GM12878 (cell line): ENCODE measurements at regions not wholly inside any gene's neighbourhood (a gene's known extent, or its start where the extent isn't known, plus 50 kb on each side); places are given as distances from the start of the nearest gene placed in this dataset.

Source experiments
- ATAC-seq: fragments of 200-7000 bp; cut with Tn5 transposase; 3 replicates; pipeline ENCODE4 v1.9.1; 2020; ENCODE audit warnings: mild to moderate bottlenecking, moderate library complexity
- BruUV-seq: library from RNA; stranded (reverse); fragments of 400-500 nt; replicated peaks from 2 replicates; lab custom pipeline; 2021; lab: Mats Ljungman, UMichigan
- CTCF ChIA-PET: fragments of 300-600 bp; sonication (Branson Sonifier 250); formaldehyde crosslinking; extraction: SDS; loops from one replicate; lab custom pipeline; 2021; ENCODE audit warnings: inconsistent platforms; lab: Yijun Ruan, JAX
- POLR2A ChIA-PET: fragments of 350-600 bp; formaldehyde crosslinking; extraction: SDS; loops from one replicate; lab custom pipeline; 2021; ENCODE audit warnings: inconsistent platforms; lab: Charles Lee
- RAD21 ChIA-PET: fragments of 300-600 bp; sonication (Branson Sonifier 250); formaldehyde crosslinking; loops from one replicate; lab custom pipeline; 2023; ENCODE audit warnings: antibody characterized with exemption; ENCODE audit not compliant: unreplicated experiment; lab: Charles Lee
- SMC1A ChIA-PET: fragments of 300-600 bp; sonication (Branson Sonifier 250); formaldehyde crosslinking; loops from one replicate; lab custom pipeline; 2023; ENCODE audit not compliant: unreplicated experiment, uncharacterized antibody; lab: Charles Lee
- DNase-seq: peaks from one replicate; pipeline ENCODE4 v3.0.0-alpha.2; 2011; ENCODE audit warnings: low read depth, low spot score
- FAIRE-seq: peaks from 3 replicates; lab custom pipeline; 2011; peaks lifted over from hg19 to GRCh38; lab: Jason Lieb, UNC
- H2AFZ ChIP-seq: 2 replicates; pipeline ENCODE4 v1.6.0; 2011; ENCODE audit warnings: low read depth, low read length, control low read depth; ENCODE audit not compliant: control insufficient read depth
- H3K27ac ChIP-seq: 2 replicates; pipeline ENCODE4 v1.5.1; 2011; ENCODE audit warnings: control low read depth; ENCODE audit not compliant: control insufficient read depth, insufficient read depth
- H3K27me3 ChIP-seq, 2 experiments: replicated peaks in 1 of 2; 2 replicates each; pipeline versions ENCODE4 v1.6.0 to v1.6.1; 2011; ENCODE audit warnings: low read length in 1 of 2; ENCODE audit not compliant: control insufficient read depth in 2 of 2, insufficient read depth in 2 of 2
- H3K36me3 ChIP-seq, 2 experiments: 2 replicates each; pipeline ENCODE4 v1.5.1; 2011; ENCODE audit warnings: low read length in 1 of 2; ENCODE audit not compliant: control insufficient read depth in 2 of 2, insufficient read depth in 2 of 2
- H3K4me1 ChIP-seq: 2 replicates; pipeline ENCODE4 v1.6.1; 2011; ENCODE audit warnings: mild to moderate bottlenecking, low read length, moderate library complexity, mixed read lengths; ENCODE audit not compliant: control insufficient read depth, insufficient read depth
- H3K4me2 ChIP-seq: 2 replicates; pipeline ENCODE4 v1.6.0; 2011; ENCODE audit warnings: control low read depth; ENCODE audit not compliant: control insufficient read depth, insufficient read depth
- H3K4me3 ChIP-seq: fragments of 200-600 bp; sonication (generic); 2 replicates; pipeline ENCODE4 v1.5.1; 2016
- H3K79me2 ChIP-seq: 2 replicates; pipeline ENCODE4 v1.6.0; 2011; ENCODE audit warnings: low read length; ENCODE audit not compliant: control insufficient read depth, insufficient read depth
- H3K9ac ChIP-seq: 2 replicates; pipeline ENCODE4 v1.8.0; 2011; ENCODE audit warnings: low read length, control low read depth, mixed read lengths; ENCODE audit not compliant: control insufficient read depth, insufficient read depth
- H3K9me3 ChIP-seq: replicated peaks from 3 replicates; pipeline ENCODE4 v1.5.1; 2011; ENCODE audit warnings: mild to moderate bottlenecking, low read length; ENCODE audit not compliant: control insufficient read depth, insufficient read depth
- H4K20me1 ChIP-seq: 2 replicates; pipeline ENCODE4 v1.6.0; 2011; ENCODE audit not compliant: control insufficient read depth, insufficient read depth
- ATF7 ChIP-seq: fragments of 450-650 bp; IDR thresholded peaks from 2 replicates; pipeline ENCODE4 v1.6.1; 2016; ENCODE audit warnings: low read depth, mild to moderate bottlenecking
- CREM ChIP-seq: IDR thresholded peaks from 2 replicates; pipeline ENCODE4 v1.6.1; 2014; ENCODE audit warnings: antibody characterized with exemption, low read depth
- E2F4 ChIP-seq: IDR thresholded peaks from 2 replicates; pipeline ENCODE4 v1.6.1; 2012; ENCODE audit warnings: low read depth, low read length, improper control_type of control experiment
- E4F1 ChIP-seq: fragments of 450-650 bp; IDR thresholded peaks from 2 replicates; pipeline ENCODE4 v1.6.1; 2018; ENCODE audit warnings: borderline replicate concordance, mild to moderate bottlenecking; ENCODE audit not compliant: partially characterized antibody
- HCFC1 ChIP-seq: fragments of 150-350 bp; IDR thresholded peaks from 2 replicates; pipeline ENCODE4 v1.6.1; 2014; ENCODE audit warnings: low read length
- IKZF1 ChIP-seq: fragments of 450-650 bp; conservative IDR thresholded peaks from 2 replicates; pipeline ENCODE4 v1.6.1; 2017; ENCODE audit warnings: antibody characterized with exemption, mild to moderate bottlenecking
- NFYB ChIP-seq: IDR thresholded peaks from 2 replicates; pipeline ENCODE4 v1.6.1; 2011; ENCODE audit warnings: low read depth, mild to moderate bottlenecking, low read length, improper control_type of control experiment, moderate library complexity; ENCODE audit not compliant: insufficient read depth
- NRF1 ChIP-seq: conservative IDR thresholded peaks from 2 replicates; pipeline ENCODE4 v1.6.1; 2011; ENCODE audit warnings: mild to moderate bottlenecking, low read depth, low read length, improper control_type of control experiment
- RAD51 ChIP-seq: fragments of 450-650 bp; IDR thresholded peaks from 2 replicates; pipeline ENCODE4 v1.6.1; 2016; ENCODE audit warnings: moderate library complexity, mild to moderate bottlenecking, inconsistent platforms
- SP1 ChIP-seq: IDR thresholded peaks from one replicate; pipeline ENCODE4 v1.6.1; 2011; ENCODE audit warnings: low read depth, low read length
- SREBF1 ChIP-seq: IDR thresholded peaks from 2 replicates; pipeline ENCODE4 v1.6.1; 2012; ENCODE audit warnings: mild to moderate bottlenecking, low read length
- WGBS: methylation state at CpG from one replicate; pipeline ENCODE4 v1.1.6; 2016; ENCODE audit warnings: low lambda C conversion rate; ENCODE audit not compliant: insufficient replicate concordance, insufficient coverage; ENCODE audit errors: missing lambda C conversion rate; 5-methylcytosine and 5-hydroxymethylcytosine counted together
- in situ Hi-C: fragments of 300-500 bp; cut with MboI; formaldehyde crosslinking; loops from 9 replicates; pipeline ENCODE4 v1.14.3; 2018; ENCODE audit warnings: mixed read lengths
- intact Hi-C: fragments of 100-400 bp; cut with micrococcal nuclease; formaldehyde crosslinking; loops from one replicate; pipeline ENCODE4 v1.14.2; 2022; ENCODE audit not compliant: unreplicated experiment

DNA sequence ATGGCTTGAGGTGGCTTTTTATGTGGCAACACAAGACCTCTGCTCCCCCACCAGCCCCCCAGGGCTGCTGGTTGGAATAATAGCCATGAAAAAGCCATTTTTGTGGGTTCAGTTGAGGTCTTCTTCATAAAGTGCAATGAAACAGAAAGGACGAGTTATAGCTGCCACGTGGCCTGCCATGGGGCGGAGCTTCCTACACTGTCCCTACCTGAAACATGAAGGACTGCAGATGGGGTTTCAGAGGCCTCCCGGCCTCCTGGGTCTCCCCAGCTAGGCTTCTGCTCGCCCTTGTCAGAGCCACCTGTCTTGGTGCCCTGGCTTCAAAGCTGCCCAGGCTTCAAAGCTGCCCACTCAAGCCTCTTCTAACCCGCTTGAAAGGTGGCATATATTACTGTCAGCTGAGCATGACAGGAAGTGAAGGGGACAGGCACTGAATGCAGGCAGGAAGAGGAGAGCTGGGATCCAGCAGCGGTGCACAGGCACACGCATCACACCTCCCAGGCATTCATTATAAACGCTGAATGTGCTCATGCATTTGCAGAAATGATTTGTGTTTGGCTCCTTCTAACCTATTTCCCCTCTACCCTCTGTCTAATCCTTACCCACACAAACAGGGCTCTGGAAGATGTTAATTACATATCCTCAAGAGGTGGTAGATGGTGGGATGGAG is 245.9 kb upstream of the PODXL start:
- no peak overlapping the region for H2AFZ ChIP-seq
- H3K4me3 ChIP-seq = no peak overlapping the region
- RAD21 ChIA-PET = no interaction called here
- no peaks in the 10 kb centered on the region for H3K9me3 ChIP-seq
- in situ Hi-C loops = no loop called here
- no peak for FAIRE-seq
- H3K36me3 ChIP-seq = no peaks in the 10 kb centered on the region
- TF ChIP-seq NRF1 (no peak), IKZF1 (no peak), NFYB (no peak)
- TF ChIP-seq, all 136 proteins: peak for 0
- no peak overlapping the region for H3K9ac ChIP-seq
- 12% methylated on average over 9 of the region's 9 CpGs for WGBS
- ChIA-PET CTCF (interaction anchor here (1.3 kb wide), 1 partner anchor 56 kb away, joined by 3 read pairs; no protein-coding TSS in a partner anchor), SMC1A (interaction anchor here (0.6 kb wide), 1 partner anchor 42 kb away, joined by 3 read pairs; no protein-coding TSS in a partner anchor), POLR2A (no interaction called here)
- no peak overlapping the region for H3K27ac ChIP-seq
- DNase-seq (no peak), ATAC-seq (no peak)
- no peaks in the 10 kb centered on the region for H3K27me3 ChIP-seq
- intact Hi-C loops = no loop called here
- no peaks in the 10 kb centered on the region for H3K79me2 ChIP-seq
- H4K20me1 ChIP-seq = no peaks in the 10 kb centered on the region
- BruUV-seq = no TSS peak
- no peaks in the 10 kb centered on the region for H3K4me1 ChIP-seq
- no peak overlapping the region for H3K4me2 ChIP-seq

DNA sequence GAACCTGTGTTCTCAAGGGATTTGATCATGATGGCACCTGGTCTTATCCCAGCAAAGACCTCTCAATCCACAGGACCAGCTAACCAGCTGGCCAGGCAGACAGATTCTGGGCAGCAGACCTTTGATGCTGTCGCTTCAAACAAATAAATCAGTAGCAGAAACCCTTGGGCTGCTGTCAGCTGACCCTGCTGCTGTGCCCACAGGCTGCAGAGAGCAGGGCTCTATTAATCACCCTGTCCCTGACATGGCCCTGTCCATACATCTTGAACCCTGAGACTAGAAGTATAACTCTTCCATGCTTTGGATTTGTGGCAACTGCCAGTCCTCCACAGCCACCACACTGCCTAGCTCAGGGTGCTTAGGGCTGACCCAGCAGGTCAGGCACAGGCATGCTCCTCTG is 244.1 kb upstream of the PODXL start:
- H2AFZ ChIP-seq = no peak overlapping the region
- no peaks in the 10 kb centered on the region for H3K79me2 ChIP-seq
- CTCF ChIA-PET = no interaction called here
- no peaks in the 10 kb centered on the region for H4K20me1 ChIP-seq
- no peaks in the 10 kb centered on the region for H3K9me3 ChIP-seq
- FAIRE-seq = no peak
- POLR2A ChIA-PET = no interaction called here
- no peak overlapping the region for H3K4me2 ChIP-seq
- RAD21 ChIA-PET = no interaction called here
- H3K36me3 ChIP-seq = no peaks in the 10 kb centered on the region
- H3K4me3 ChIP-seq = no peak overlapping the region
- no peaks in the 10 kb centered on the region for H3K27me3 ChIP-seq
- DNase-seq = no peak
- intact Hi-C loops = no loop called here
- BruUV-seq = no TSS peak
- H3K27ac ChIP-seq = no peak overlapping the region
- TF ChIP-seq E2F4 = no peak
- no peak for TF ChIP-seq RAD51
- no peak for TF ChIP-seq SREBF1
- no peak for TF ChIP-seq SP1
- no peak for TF ChIP-seq HCFC1
- TF ChIP-seq ATF7 = no peak
- no peak for TF ChIP-seq E4F1
- TF ChIP-seq CREM = no peak
- WGBS = 0% methylated on average over 1 of the region's 1 CpG
- no peaks in the 10 kb centered on the region for H3K4me1 ChIP-seq
- in situ Hi-C loops = no loop called here
- ATAC-seq = no peak
- SMC1A ChIA-PET = interaction anchor here (1.3 kb wide), 1 partner anchor 35 kb away, joined by 4 read pairs; no protein-coding TSS in a partner anchor
- H3K9ac ChIP-seq = no peak overlapping the region
